ENCODE measurements at regions not wholly inside any gene's neighbourhood (a gene's known extent, or its start where the extent isn't known, plus 50 kb on each side); places are given as distances from the start of the nearest gene placed in this dataset.

- TF ChIP-seq CTCF (IDR thresholded peaks at IDR 0.05) (no peak), POLR2A (IDR thresholded peaks at IDR 0.05) (no peak)
Observed at GRCh38 chr6:965343-965742, 272.4 kb upstream of the EXOC2 start.
